DOHH2 (cell line): ENCODE measurements at regions not wholly inside any gene's neighbourhood (a gene's known extent, or its start where the extent isn't known, plus 50 kb on each side); places are given as distances from the start of the nearest gene placed in this dataset.

Experiments
- H3F3A ChIP-seq: fragments of 200-600 bp; sonication (generic), shearing (Covaris generic); 2 replicates; pipeline ENCODE4 v1.6.0; 2016; ENCODE audit warnings: antibody characterized with exemption, mild to moderate bottlenecking; ENCODE audit not compliant: control insufficient read depth, insufficient read depth
- H3K27ac ChIP-seq: fragments of 200-600 bp; sonication (generic); 2 replicates; pipeline ENCODE4 v1.5.1; 2014; ENCODE audit warnings: low read depth, mild to moderate bottlenecking, low read length, moderate library complexity
- H3K27me3 ChIP-seq: fragments of 200-600 bp; sonication (generic); 2 replicates; pipeline ENCODE4 v1.6.1; 2014; ENCODE audit warnings: mild to moderate bottlenecking, low read length, mixed read lengths; ENCODE audit not compliant: control insufficient read depth
- H3K36me3 ChIP-seq: fragments of 200-600 bp; sonication (generic); 2 replicates; pipeline ENCODE4 v1.6.1; 2014; ENCODE audit warnings: mild to moderate bottlenecking, low read length, moderate library complexity, mixed read lengths; ENCODE audit not compliant: control insufficient read depth
- H3K4me1 ChIP-seq: fragments of 200-600 bp; sonication (generic); 2 replicates; pipeline ENCODE4 v1.6.1; 2014; ENCODE audit warnings: mild to moderate bottlenecking, low read length, mixed read lengths; ENCODE audit not compliant: control insufficient read depth
- H3K4me2 ChIP-seq: fragments of 200-600 bp; sonication (generic); 2 replicates; pipeline ENCODE4 v1.6.0; 2014; ENCODE audit warnings: mild to moderate bottlenecking, low read length, moderate library complexity
- H3K4me3 ChIP-seq: fragments of 200-600 bp; sonication (generic); 2 replicates; pipeline ENCODE4 v1.5.1; 2014; ENCODE audit warnings: mild to moderate bottlenecking, low read length, mixed read lengths
- H3K79me2 ChIP-seq: fragments of 200-600 bp; sonication (generic); 2 replicates; pipeline ENCODE4 v1.6.1; 2014; ENCODE audit warnings: mild to moderate bottlenecking, low read length, mixed read lengths; ENCODE audit not compliant: control insufficient read depth
- H3K9me2 ChIP-seq: fragments of 200-600 bp; sonication (generic); replicated peaks from 2 replicates; pipeline ENCODE4 v1.6.1; 2014; ENCODE audit warnings: mild to moderate bottlenecking, low read length, mixed read lengths; ENCODE audit not compliant: control insufficient read depth
- H3K9me3 ChIP-seq: fragments of 200-600 bp; sonication (generic); 2 replicates; pipeline ENCODE4 v1.6.1; 2014; ENCODE audit warnings: antibody characterized with exemption, low read length, mixed read lengths; ENCODE audit not compliant: control insufficient read depth, insufficient read depth
- H4K20me1 ChIP-seq: fragments of 200-600 bp; sonication (generic); 2 replicates; pipeline ENCODE4 v1.6.0; 2014; ENCODE audit warnings: low read depth, mild to moderate bottlenecking, antibody characterized with exemption, low read length, moderate library complexity; ENCODE audit not compliant: control insufficient read depth, insufficient read depth
- EZH2phosphoT487 ChIP-seq: fragments of 200-600 bp; sonication (generic); IDR thresholded peaks from 2 replicates; pipeline ENCODE4 v1.6.1; 2017; ENCODE audit warnings: borderline replicate concordance, mild to moderate bottlenecking, antibody characterized with exemption, low read length, moderate library complexity, mixed read lengths
- TF ChIP-seq, protein P1 (sequence below): fragments of 200-600 bp; sonication (generic); IDR thresholded peaks from one replicate; pipeline ENCODE4 v1.5.1; 2014; ENCODE audit warnings: antibody characterized with exemption, mild to moderate bottlenecking, low read depth, low read length; ENCODE audit not compliant: poor library complexity, severe bottlenecking

DNA sequence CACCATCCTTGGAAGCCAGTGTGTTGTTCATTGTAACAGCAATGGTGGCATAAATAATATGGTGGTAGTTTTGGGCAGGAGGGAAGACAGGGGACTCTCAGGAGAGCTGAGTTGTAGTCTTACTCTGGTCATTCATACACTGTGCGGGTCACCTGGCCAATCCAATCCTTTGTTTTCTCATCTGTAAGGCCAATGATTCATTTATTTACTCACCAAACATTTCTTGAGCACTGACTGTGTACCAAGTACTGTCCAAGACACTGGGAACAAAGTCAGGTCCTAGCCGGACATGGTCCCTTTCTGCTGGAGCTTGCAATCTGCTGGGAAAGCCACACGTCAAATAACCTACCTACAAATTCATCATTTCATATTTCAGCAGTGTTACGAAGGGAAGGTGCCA is 302.7 kb downstream of the CYP26B1 start:
- no peak overlapping the region for H3K4me2 ChIP-seq
- TF ChIP-seq EZH2phosphoT487 = no peak
- TF ChIP-seq, protein P1, sequence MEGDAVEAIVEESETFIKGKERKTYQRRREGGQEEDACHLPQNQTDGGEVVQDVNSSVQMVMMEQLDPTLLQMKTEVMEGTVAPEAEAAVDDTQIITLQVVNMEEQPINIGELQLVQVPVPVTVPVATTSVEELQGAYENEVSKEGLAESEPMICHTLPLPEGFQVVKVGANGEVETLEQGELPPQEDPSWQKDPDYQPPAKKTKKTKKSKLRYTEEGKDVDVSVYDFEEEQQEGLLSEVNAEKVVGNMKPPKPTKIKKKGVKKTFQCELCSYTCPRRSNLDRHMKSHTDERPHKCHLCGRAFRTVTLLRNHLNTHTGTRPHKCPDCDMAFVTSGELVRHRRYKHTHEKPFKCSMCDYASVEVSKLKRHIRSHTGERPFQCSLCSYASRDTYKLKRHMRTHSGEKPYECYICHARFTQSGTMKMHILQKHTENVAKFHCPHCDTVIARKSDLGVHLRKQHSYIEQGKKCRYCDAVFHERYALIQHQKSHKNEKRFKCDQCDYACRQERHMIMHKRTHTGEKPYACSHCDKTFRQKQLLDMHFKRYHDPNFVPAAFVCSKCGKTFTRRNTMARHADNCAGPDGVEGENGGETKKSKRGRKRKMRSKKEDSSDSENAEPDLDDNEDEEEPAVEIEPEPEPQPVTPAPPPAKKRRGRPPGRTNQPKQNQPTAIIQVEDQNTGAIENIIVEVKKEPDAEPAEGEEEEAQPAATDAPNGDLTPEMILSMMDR = no peak
- H3K9me3 ChIP-seq = no peaks in the 10 kb centered on the region

DNA sequence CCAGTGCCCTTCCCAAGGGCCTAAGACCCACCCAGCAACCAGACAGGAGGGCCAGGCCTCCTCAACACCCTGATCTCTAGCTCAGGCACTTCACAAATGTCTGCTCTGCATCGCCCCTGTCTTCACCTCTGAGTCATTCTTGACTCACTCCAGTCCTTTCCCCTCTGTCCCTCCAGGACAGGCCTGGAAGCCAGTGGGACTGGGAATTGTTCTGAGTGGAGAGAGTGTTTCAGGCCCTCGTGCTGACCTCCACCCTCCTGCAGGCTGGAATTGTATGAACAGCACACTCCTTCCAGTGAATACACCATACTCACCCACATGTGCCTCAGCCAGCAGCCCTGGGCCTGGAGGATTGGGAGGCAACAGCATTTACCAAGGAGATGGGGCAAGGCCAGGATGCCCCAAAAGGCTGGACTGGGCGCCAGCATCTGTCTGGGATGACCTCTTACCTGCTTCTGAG is 304.2 kb downstream of the CYP26B1 start:
- Histone ChIP-seq H3F3A (no peaks in the 10 kb centered on the region), H4K20me1 (no peaks in the 10 kb centered on the region), H3K9me3 (no peaks in the 10 kb centered on the region), H3K4me2 (no peak overlapping the region), H3K4me1 (no peaks in the 10 kb centered on the region), H3K9me2 (no peaks in the 10 kb centered on the region), H3K36me3 (no peaks in the 10 kb centered on the region), H3K27me3 (no peaks in the 10 kb centered on the region; the same call in 1 of the 2 replicates), H3K4me3 (no peak overlapping the region), H3K79me2 (no peaks in the 10 kb centered on the region), H3K27ac (no peak overlapping the region)
- TF ChIP-seq, protein P1 = no peak
- TF ChIP-seq EZH2phosphoT487 = no peak

More for the DNA sequence above, 302.7 kb downstream of the CYP26B1 start:
- Histone ChIP-seq H3K27me3 (no peaks in the 10 kb centered on the region), H3K9me2 (no peaks in the 10 kb centered on the region), H3K4me1 (no peaks in the 10 kb centered on the region), H3K4me3 (no peak overlapping the region), H3K27ac (no peak overlapping the region), H4K20me1 (no peaks in the 10 kb centered on the region), H3F3A (no peaks in the 10 kb centered on the region), H3K36me3 (no peaks in the 10 kb centered on the region), H3K79me2 (no peaks in the 10 kb centered on the region)

DNA sequence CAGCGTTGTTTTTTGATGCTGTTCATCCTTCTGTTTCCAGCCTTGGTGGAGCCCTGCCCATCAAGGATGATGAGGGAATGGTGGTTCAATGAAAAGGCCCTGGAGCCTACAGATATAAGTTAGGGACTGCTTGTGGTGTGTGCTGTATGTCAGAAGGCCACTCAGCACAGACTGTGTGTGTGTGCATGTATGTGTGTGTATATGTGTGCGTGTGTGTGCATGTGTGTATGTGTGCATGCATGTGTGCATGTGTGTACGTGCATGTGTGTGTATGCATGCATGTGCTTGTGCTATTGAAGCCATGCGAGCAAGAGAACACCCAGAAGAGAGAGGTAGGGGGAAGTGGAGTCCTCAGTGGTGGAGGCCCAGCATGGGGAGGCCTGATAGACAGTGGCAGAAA is 304.9 kb downstream of the CYP26B1 start:
- no peaks in the 10 kb centered on the region; the same call in 1 of the 2 replicates for H3K27me3 ChIP-seq
- H3K4me1 ChIP-seq = no peaks in the 10 kb centered on the region
- H3F3A ChIP-seq = no peaks in the 10 kb centered on the region
- H3K4me3 ChIP-seq = no peak overlapping the region
- no peaks in the 10 kb centered on the region for H3K9me2 ChIP-seq
- TF ChIP-seq, protein P1 = no peak
- TF ChIP-seq EZH2phosphoT487 = no peak
- H3K36me3 ChIP-seq = no peaks in the 10 kb centered on the region
- no peaks in the 10 kb centered on the region for H4K20me1 ChIP-seq
- no peaks in the 10 kb centered on the region for H3K9me3 ChIP-seq
- no peak overlapping the region for H3K27ac ChIP-seq
- H3K79me2 ChIP-seq = no peaks in the 10 kb centered on the region
- no peak overlapping the region for H3K4me2 ChIP-seq
